Left ventricle myocardium superior (tissue), 1 donor: ENCODE measurements at regions not wholly inside any gene's neighbourhood (a gene's known extent, or its start where the extent isn't known, plus 50 kb on each side); places are given as distances from the start of the nearest gene placed in this dataset.

Experiments used
- ATAC-seq: fragments of 200-7000 bp; cut with Tn5 transposase; one replicate; pipeline ENCODE4 v1.9.1; 2020; ENCODE audit warnings: mild to moderate bottlenecking, moderate library complexity
- DNase-seq: peaks from one replicate; pipeline ENCODE4 v3.0.0-alpha.2; 2020
- intact Hi-C: fragments of 100-400 bp; cut with micrococcal nuclease; formaldehyde crosslinking; loops from one replicate; pipeline ENCODE4 v1.11.0; 2022
- donor health status: DM: no; HTN: yes; CAD: no; lungs with severe emphysema.

DNA sequence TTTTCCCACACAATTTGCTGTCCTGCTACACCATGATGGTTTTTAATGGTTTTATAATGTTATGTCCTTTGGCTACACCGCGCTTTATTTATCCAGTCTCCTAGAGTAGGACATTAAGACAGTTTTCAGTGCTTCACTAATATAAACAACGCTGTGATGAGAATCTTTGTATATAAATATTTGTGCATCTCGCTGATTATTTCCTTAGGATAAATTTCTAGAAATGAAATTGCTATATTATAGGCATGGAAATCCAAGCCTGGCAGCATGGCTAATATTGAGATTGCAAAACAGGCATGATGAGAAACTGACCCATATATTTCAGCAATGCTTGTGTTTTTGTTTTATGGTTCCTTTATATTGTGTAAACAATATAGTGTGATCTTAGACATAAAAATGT is 81.4 kb upstream of the ATXN1 start:
- no peak for ATAC-seq
- intact Hi-C loops = no loop called here
- no peak for DNase-seq

DNA sequence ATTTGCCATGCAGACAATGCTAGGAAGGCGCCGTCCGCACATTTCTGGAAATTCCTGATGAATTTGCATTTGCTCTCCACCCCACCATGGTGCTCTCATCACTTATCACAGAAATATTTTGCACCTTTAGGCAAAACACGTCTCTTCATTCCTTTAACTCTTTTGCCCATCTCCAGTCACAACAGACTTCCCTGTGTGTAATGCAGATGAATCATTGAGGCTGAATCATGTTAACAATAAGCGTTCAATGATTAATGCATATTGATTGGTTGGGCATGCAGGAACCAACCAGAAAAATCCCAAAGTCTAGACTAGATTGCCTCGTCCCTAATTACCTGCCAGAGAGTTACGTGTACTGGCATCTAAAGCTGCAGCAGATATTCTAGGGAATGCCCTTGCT is 80.0 kb upstream of the ATXN1 start:
- DNase-seq (no peak), ATAC-seq (no peak)
- intact Hi-C loops = no loop called here

GRCh38 chr6:16840725-16841124 is 79.5 kb upstream of the ATXN1 start:
- no peak for DNase-seq
- intact Hi-C loops = no loop called here
- ATAC-seq = no peak

- no peak for ATAC-seq
These were observed 79.0 kb upstream of the ATXN1 start for GRCh38 chr6:16840291-16840690.

DNA sequence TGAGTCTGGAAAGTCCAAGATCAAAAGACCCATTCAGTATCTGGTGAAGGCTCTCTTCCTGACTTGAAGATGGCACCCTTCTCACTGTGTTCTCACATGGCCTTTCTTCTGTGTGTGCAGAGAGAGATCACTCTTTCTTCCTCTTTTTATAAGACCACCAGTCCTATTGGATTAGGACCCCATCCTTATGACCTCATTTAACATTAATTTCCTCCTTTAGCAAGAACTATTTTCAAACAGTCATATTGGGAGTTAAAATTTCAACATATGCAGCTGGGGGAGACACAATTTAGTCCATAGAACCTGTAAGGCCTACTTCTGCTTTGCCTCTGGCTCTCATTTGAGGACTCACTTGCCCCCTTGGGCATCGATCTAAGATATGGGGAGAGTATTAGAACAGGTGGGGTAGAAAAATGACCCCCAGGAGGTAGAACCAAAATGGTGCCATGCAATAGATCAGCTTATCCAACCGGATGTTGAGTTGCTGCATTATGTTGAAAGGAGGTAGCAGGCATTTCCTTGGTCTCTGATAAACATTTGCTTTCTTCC is 78.4 kb upstream of the ATXN1 start:
- ATAC-seq (no peak), DNase-seq (no peak)
- intact Hi-C loops = no loop called here

More at GRCh38 chr6:16840291-16840690, 79.0 kb upstream of the ATXN1 start:
- intact Hi-C loops = no loop called here
- DNase-seq = no peak

DNA sequence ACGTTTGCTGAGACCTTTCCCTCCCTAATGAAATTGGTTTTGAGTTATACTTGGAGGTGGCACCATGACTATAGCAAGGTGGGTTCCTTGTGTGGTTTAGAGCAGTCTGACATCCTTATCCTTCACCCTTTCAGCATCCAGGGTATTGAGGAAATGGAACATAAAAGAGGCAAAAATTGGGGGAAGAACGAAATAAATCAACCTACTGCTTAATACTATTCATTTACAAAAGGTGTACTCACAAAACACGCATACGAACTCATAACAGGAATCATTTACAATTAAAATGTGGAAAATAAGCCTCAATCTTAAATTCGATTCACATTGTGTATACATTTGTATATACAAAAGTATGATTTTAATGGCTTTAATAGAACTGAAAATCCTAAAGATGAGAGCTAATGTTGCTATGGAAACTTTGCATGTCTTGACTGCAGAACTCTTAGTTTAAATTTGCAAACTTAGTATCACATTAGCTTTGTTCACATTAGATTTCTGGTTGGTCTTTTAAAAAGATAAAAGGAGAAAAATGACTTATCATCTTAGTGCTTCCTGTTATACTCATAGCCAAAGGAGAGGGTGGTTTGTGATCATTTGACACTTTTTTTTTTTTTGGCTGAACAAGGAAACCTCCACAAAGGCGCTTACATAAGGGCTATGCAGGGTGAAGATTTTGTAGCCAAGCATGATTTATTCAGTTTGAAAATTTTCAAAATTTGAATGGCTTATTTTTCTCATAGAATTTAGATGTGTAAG is 76.1 kb upstream of the ATXN1 start:
- intact Hi-C loops = no loop called here
- no peak for ATAC-seq

GRCh38 chr6:16836144-16836981 is 75.1 kb upstream of the ATXN1 start:
- DNase-seq (no peak), ATAC-seq (peak; percentile 80)
- intact Hi-C loops = no loop called here

More for the DNA sequence above, 76.1 kb upstream of the ATXN1 start:
- DNase-seq = no peak

- DNase-seq (no peak), ATAC-seq (no peak)
- intact Hi-C loops = no loop called here
These were observed 73.0 kb upstream of the ATXN1 start for GRCh38 chr6:16834242-16834641.

GRCh38 chr6:16832721-16833120 is 71.5 kb upstream of the ATXN1 start:
- DNase-seq (no peak), ATAC-seq (no peak)
- intact Hi-C loops = no loop called here

DNA sequence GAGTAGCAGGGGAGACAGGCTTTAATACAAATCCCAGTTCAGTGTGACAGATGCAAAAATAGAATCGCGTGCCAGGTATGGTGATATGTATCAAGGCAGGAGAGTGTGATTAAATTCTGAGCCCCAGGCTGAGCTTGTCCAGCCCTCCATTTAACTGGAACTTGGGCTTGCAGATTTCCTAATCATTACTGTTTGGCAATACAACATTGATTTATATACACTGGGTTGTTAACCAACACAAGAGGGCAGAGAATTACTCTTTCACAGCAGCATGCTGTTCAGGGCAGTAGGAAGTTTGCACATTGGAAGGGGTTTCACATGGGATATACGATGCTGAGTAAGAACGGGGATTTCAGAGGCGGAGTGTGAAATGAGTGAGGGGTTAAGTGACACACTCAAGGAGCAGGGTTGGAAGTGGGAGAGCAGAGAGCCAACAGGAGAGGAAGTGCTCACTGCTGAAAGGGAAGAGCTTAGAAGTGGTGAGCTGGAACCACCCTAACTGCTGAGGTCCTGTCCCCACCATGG is 70.8 kb upstream of the ATXN1 start:
- intact Hi-C loops = no loop called here
- DNase-seq (no peak), ATAC-seq (no peak)

GRCh38 chr6:16831136-16831535 is 69.9 kb upstream of the ATXN1 start:
- intact Hi-C loops = no loop called here
- ATAC-seq = no peak
- DNase-seq = no peak

DNA sequence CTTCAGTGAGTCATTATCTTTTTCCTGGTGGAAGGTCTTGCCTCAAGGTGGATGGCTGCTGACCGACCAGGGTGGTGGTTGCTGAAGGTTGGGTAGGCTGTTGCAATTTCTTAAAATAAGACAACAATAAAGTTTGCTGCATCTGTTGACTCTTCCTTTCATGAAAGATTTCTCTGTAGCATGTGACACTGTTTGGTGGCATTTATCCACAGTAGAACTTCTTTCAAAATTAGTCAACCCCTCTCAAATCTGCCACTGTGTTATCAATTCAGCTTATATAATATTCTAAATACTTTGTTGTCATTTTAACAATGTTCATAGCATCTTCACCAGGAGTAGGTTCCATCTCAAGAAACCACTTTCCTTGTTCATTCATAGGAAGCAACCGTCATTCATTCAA is 66.8 kb upstream of the ATXN1 start:
- intact Hi-C loops = no loop called here
- no peak for ATAC-seq

GRCh38 chr6:16827627-16828026 is 66.4 kb upstream of the ATXN1 start:
- intact Hi-C loops = no loop called here
- no peak for ATAC-seq

More for the DNA sequence above, 66.8 kb upstream of the ATXN1 start:
- no peak for DNase-seq

GRCh38 chr6:16825784-16826183 is 64.5 kb upstream of the ATXN1 start:
- no peak for ATAC-seq
- intact Hi-C loops = no loop called here
- DNase-seq = no peak

More at GRCh38 chr6:16827627-16828026, 66.4 kb upstream of the ATXN1 start:
- no peak for DNase-seq

- intact Hi-C loops = no loop called here
- DNase-seq (no peak), ATAC-seq (no peak)
These were observed 63.8 kb upstream of the ATXN1 start for GRCh38 chr6:16824845-16825685.

GRCh38 chr6:16823718-16824352 is 62.6 kb upstream of the ATXN1 start:
- no peak for DNase-seq
- no peak for ATAC-seq
- intact Hi-C loops = no loop called here

GRCh38 chr6:16822975-16823717 is 61.9 kb upstream of the ATXN1 start:
- DNase-seq (no peak), ATAC-seq (no peak)
- intact Hi-C loops = no loop called here

- DNase-seq = no peak
- no peak for ATAC-seq
- intact Hi-C loops = no loop called here
These were observed 61.3 kb upstream of the ATXN1 start for GRCh38 chr6:16822529-16822928.
